GM18502 (cell line): ENCODE measurements at regions not wholly inside any gene's neighbourhood (a gene's known extent, or its start where the extent isn't known, plus 50 kb on each side); places are given as distances from the start of the nearest gene placed in this dataset.

Source experiments
- ATAC-seq: cut with Tn5 transposase; IDR thresholded peaks from one replicate; pipeline ENCODE4 v1.9.1; 2021; ENCODE audit warnings: mild to moderate bottlenecking; ENCODE audit not compliant: unreplicated experiment, poor library complexity

GRCh38 chr18:40380686-40381439 is 1574.2 kb upstream of the PIK3C3 start:
- ATAC-seq: no peak

GRCh38 chr18:40375837-40376236 is 1579.2 kb upstream of the PIK3C3 start:
- no peak for ATAC-seq

- no peak for ATAC-seq
Observed at GRCh38 chr18:40371673-40372072, 1583.4 kb upstream of the PIK3C3 start.

GRCh38 chr18:40367576-40367975 is 1587.5 kb upstream of the PIK3C3 start:
- no peak for ATAC-seq

- ATAC-seq: no peak
Observed at GRCh38 chr18:40366521-40366920, 1588.5 kb upstream of the PIK3C3 start.

GRCh38 chr18:40365526-40365925 is 1589.5 kb upstream of the PIK3C3 start:
- no peak for ATAC-seq

GRCh38 chr18:40360558-40360957 is 1594.5 kb upstream of the PIK3C3 start:
- no peak for ATAC-seq

- no peak for ATAC-seq
Observed at GRCh38 chr18:40357536-40357935, 1597.5 kb upstream of the PIK3C3 start.

- ATAC-seq: no peak
Observed at GRCh38 chr18:40356168-40356567, 1598.9 kb upstream of the PIK3C3 start.

- ATAC-seq: no peak
Observed at GRCh38 chr18:40355726-40356125, 1599.3 kb upstream of the PIK3C3 start.

- ATAC-seq: no peak
Observed at GRCh38 chr18:40348196-40348595, 1606.8 kb upstream of the PIK3C3 start.

- ATAC-seq: no peak
Observed at GRCh38 chr18:40347261-40347660, 1607.8 kb upstream of the PIK3C3 start.

- no peak for ATAC-seq
Observed at GRCh38 chr18:40346146-40346545, 1608.9 kb upstream of the PIK3C3 start.

GRCh38 chr18:40341701-40342100 is 1613.3 kb upstream of the PIK3C3 start:
- no peak for ATAC-seq

- ATAC-seq: no peak
Observed at GRCh38 chr18:40338284-40338683, 1616.8 kb upstream of the PIK3C3 start.

- no peak for ATAC-seq
Observed at GRCh38 chr18:40326985-40327384, 1628.0 kb upstream of the PIK3C3 start.

GRCh38 chr18:40325988-40326387 is 1629.0 kb upstream of the PIK3C3 start:
- no peak for ATAC-seq

- ATAC-seq: no peak
Observed at GRCh38 chr18:40314199-40314598, 1640.8 kb upstream of the PIK3C3 start.

GRCh38 chr18:40313030-40313642 is 1641.9 kb upstream of the PIK3C3 start:
- no peak for ATAC-seq

GRCh38 chr18:40307627-40308026 is 1647.4 kb upstream of the PIK3C3 start:
- no peak for ATAC-seq

GRCh38 chr18:40296717-40297413 is 1658.2 kb upstream of the PIK3C3 start:
- no peak for ATAC-seq
